H9 (cell line): ENCODE measurements at regions not wholly inside any gene's neighbourhood (a gene's known extent, or its start where the extent isn't known, plus 50 kb on each side); places are given as distances from the start of the nearest gene placed in this dataset.

Experiments used
- DNase-seq: peaks from one replicate; pipeline ENCODE4 v3.0.0-alpha.2; 2017
- H2AFZ ChIP-seq: one replicate; pipeline ENCODE4 v1.6.1; 2013; ENCODE audit warnings: mild to moderate bottlenecking, low read length, control low read depth, moderate library complexity
- H2AK5ac ChIP-seq: 2 replicates; pipeline ENCODE4 v1.6.1; 2013; ENCODE audit warnings: low read length, control low read depth, mixed read lengths; ENCODE audit not compliant: insufficient read length
- H2BK120ac ChIP-seq: one replicate; pipeline ENCODE4 v1.6.1; 2013; ENCODE audit warnings: low read depth, mild to moderate bottlenecking, low read length, control low read depth, inconsistent platforms; ENCODE audit not compliant: poor library complexity, severe bottlenecking
- H2BK12ac ChIP-seq: 2 replicates; pipeline ENCODE4 v1.6.1; 2013; ENCODE audit warnings: low read length, control low read depth, mixed read lengths, low read depth; ENCODE audit not compliant: insufficient read length
- H2BK15ac ChIP-seq: 2 replicates; pipeline ENCODE4 v1.6.1; 2013; ENCODE audit warnings: low read depth, low read length, control low read depth
- H2BK20ac ChIP-seq: one replicate; pipeline ENCODE4 v1.6.1; 2013; ENCODE audit warnings: low read depth, mild to moderate bottlenecking, low read length, control low read depth, inconsistent platforms; ENCODE audit not compliant: poor library complexity, severe bottlenecking
- H2BK5ac ChIP-seq: 2 replicates; pipeline ENCODE4 v1.6.1; 2013; ENCODE audit warnings: low read length, control low read depth, mixed read lengths; ENCODE audit not compliant: insufficient read length
- H3K14ac ChIP-seq: 2 replicates; pipeline ENCODE4 v1.6.1; 2013; ENCODE audit warnings: low read length, control low read depth; ENCODE audit not compliant: insufficient read depth
- H3K18ac ChIP-seq: 2 replicates; pipeline ENCODE4 v1.6.1; 2013; ENCODE audit warnings: low read depth, mild to moderate bottlenecking, mixed read lengths, low read length, control low read depth; ENCODE audit not compliant: insufficient read length
- H3K23ac ChIP-seq: 2 replicates; pipeline ENCODE4 v1.6.1; 2013; ENCODE audit warnings: low read length, control low read depth, mixed read lengths, low read depth; ENCODE audit not compliant: insufficient read length
- H3K23me2 ChIP-seq: 2 replicates; pipeline ENCODE4 v1.6.1; 2013; ENCODE audit warnings: low read depth, mild to moderate bottlenecking, mixed read lengths, low read length, control low read depth; ENCODE audit not compliant: insufficient read length, poor library complexity, severe bottlenecking
- H3K27ac ChIP-seq: 2 replicates; pipeline ENCODE4 v1.5.1; 2013; ENCODE audit warnings: low read length, control low read depth, mixed read lengths, low read depth; ENCODE audit not compliant: insufficient read length
- H3K27me3 ChIP-seq: 2 replicates; pipeline ENCODE4 v1.6.1; 2013; ENCODE audit warnings: low read length, control low read depth, inconsistent platforms; ENCODE audit not compliant: insufficient read depth
- H3K4ac ChIP-seq: 2 replicates; pipeline ENCODE4 v1.6.1; 2013; ENCODE audit warnings: low read depth, mild to moderate bottlenecking, control low read depth, inconsistent platforms, low read length, moderate library complexity
- H3K4me1 ChIP-seq: 2 replicates; pipeline ENCODE4 v1.6.1; 2013; ENCODE audit warnings: low read length, control low read depth, inconsistent platforms; ENCODE audit not compliant: insufficient read depth
- H3K4me2 ChIP-seq: 2 replicates; pipeline ENCODE4 v1.6.1; 2013; ENCODE audit warnings: low read length, control low read depth, mixed read lengths; ENCODE audit not compliant: insufficient read length, insufficient read depth
- H3K56ac ChIP-seq: 2 replicates; pipeline ENCODE4 v1.6.1; 2013; ENCODE audit warnings: low read depth, mild to moderate bottlenecking, mixed read lengths, low read length, control low read depth; ENCODE audit not compliant: insufficient read length
- H3K79me1 ChIP-seq: 2 replicates; pipeline ENCODE4 v1.6.1; 2013; ENCODE audit warnings: low read depth, mild to moderate bottlenecking, moderate library complexity, low read length, control low read depth, inconsistent platforms; ENCODE audit not compliant: insufficient read depth, poor library complexity, severe bottlenecking
- H3K79me2 ChIP-seq: 2 replicates; pipeline ENCODE4 v1.6.1; 2013; ENCODE audit warnings: low read length, control low read depth, inconsistent platforms; ENCODE audit not compliant: insufficient read depth
- H3K9ac ChIP-seq: 2 replicates; pipeline ENCODE4 v1.6.1; 2013; ENCODE audit warnings: low read length, control low read depth, mixed read lengths; ENCODE audit not compliant: insufficient read length; ENCODE audit errors: extremely low read depth
- H3K9me3 ChIP-seq: one replicate; pipeline ENCODE4 v1.6.1; 2013; ENCODE audit warnings: low read depth, low read length, inconsistent platforms; ENCODE audit not compliant: control insufficient read depth
- H3T11ph ChIP-seq: one replicate; pipeline ENCODE4 v1.6.1; 2013; ENCODE audit warnings: mild to moderate bottlenecking, low read length, control low read depth, inconsistent platforms
- H4K20me1 ChIP-seq: one replicate; pipeline ENCODE4 v1.6.1; 2013; ENCODE audit not compliant: control insufficient read depth, insufficient read length, insufficient read depth
- H4K5ac ChIP-seq: 2 replicates; pipeline ENCODE4 v1.6.1; 2013; ENCODE audit warnings: low read depth, mild to moderate bottlenecking, mixed read lengths, low read length, control low read depth; ENCODE audit not compliant: insufficient read length
- H4K8ac ChIP-seq: replicated peaks from 2 replicates; pipeline ENCODE4 v1.6.1; 2013; ENCODE audit warnings: low read length, control low read depth, mixed read lengths, low read depth; ENCODE audit not compliant: insufficient read length
- H4K91ac ChIP-seq: 2 replicates; pipeline ENCODE4 v1.6.1; 2013; ENCODE audit warnings: low read depth, mild to moderate bottlenecking, moderate library complexity, mixed read lengths, low read length, control low read depth; ENCODE audit not compliant: insufficient read length
- H3K27ac Mint-ChIP-seq, 3 experiments: 2 replicates in 2 of 3; 3 replicates in 1 of 3; pipeline ENCODE4 v1.8.0; 2020 to 2021; ENCODE audit warnings: mixed read lengths in 3 of 3, mild to moderate bottlenecking in 1 of 3, moderate library complexity in 1 of 3
- H3K27me3 Mint-ChIP-seq: 2 replicates; pipeline ENCODE4 v1.8.0; 2021; ENCODE audit warnings: low read depth, mild to moderate bottlenecking, moderate library complexity, mixed read lengths
- H3K36me3 Mint-ChIP-seq, 3 experiments: 2 replicates in 2 of 3; 3 replicates in 1 of 3; pipeline ENCODE4 v1.8.0; 2020 to 2021; ENCODE audit warnings: low read depth in 3 of 3, mixed read lengths in 3 of 3; ENCODE audit not compliant: insufficient read depth in 1 of 3
- H3K4me1 Mint-ChIP-seq, 2 experiments: 2 replicates each; pipeline ENCODE4 v1.8.0; 2020; ENCODE audit warnings: mixed read lengths in 2 of 2
- H3K4me3 Mint-ChIP-seq, 2 experiments: 2 replicates in 1 of 2; 3 replicates in 1 of 2; pipeline ENCODE4 v1.8.0; 2020 to 2021; ENCODE audit warnings: mild to moderate bottlenecking in 2 of 2, mixed read lengths in 2 of 2, moderate library complexity in 1 of 2
- H3K9me3 Mint-ChIP-seq, 2 experiments: 2 replicates in 1 of 2; 3 replicates in 1 of 2; pipeline ENCODE4 v1.8.0; 2020; ENCODE audit warnings: mild to moderate bottlenecking in 2 of 2, mixed read lengths in 2 of 2, moderate library complexity in 1 of 2
- CTCF ChIP-seq: fragments of 200-600 bp; sonication (generic); conservative IDR thresholded peaks from 3 replicates; pipeline ENCODE4 v1.8.0; 2021; ENCODE audit warnings: antibody characterized with exemption, mild to moderate bottlenecking
- WGBS: extraction: QIAGEN DNeasy Blood & Tissue Kit; methylation state at CpG from one replicate; pipeline ENCODE4 v1.1.7; 2013; ENCODE audit warnings: missing lambda C conversion rate, low lambda C conversion rate, mixed read lengths; ENCODE audit not compliant: insufficient read length; ENCODE audit errors: extremely low coverage; 5-methylcytosine and 5-hydroxymethylcytosine counted together

GRCh38 chr14:81953419-81953818 is 419.8 kb upstream of the SEL1L start:
- H3K79me2 ChIP-seq: no peaks in the 10 kb centered on the region
- WGBS: no CpG with 5 or more reads among the region's 3 CpGs
- H4K8ac ChIP-seq: no peak overlapping the region

More at GRCh38 chr14:81953419-81953818, 419.8 kb upstream of the SEL1L start:
- H3K4me1 Mint-ChIP-seq: peaks cover 4 to 22% of the 10 kb centered on the region in 2 experiments; a peak in 3 of 4 replicates
- no peak overlapping the region for H2BK20ac ChIP-seq
- no peak overlapping the region for H3T11ph ChIP-seq
- H3K27me3 ChIP-seq: no peaks in the 10 kb centered on the region
- no peak overlapping the region for H3K27ac ChIP-seq
- no peak overlapping the region for H3K27ac Mint-ChIP-seq
- H2BK120ac ChIP-seq: no peak overlapping the region
- no peak overlapping the region for H3K56ac ChIP-seq
- no peak overlapping the region for H4K5ac ChIP-seq
- no peak overlapping the region for H3K14ac ChIP-seq
- H3K9me3 Mint-ChIP-seq: peaks cover 3 to 6% of the 10 kb centered on the region in 2 experiments; a peak in 2 of 5 replicates
- no peak for DNase-seq
- no peak overlapping the region for H2BK5ac ChIP-seq
- H3K18ac ChIP-seq: no peak overlapping the region
- no peak overlapping the region for H3K23ac ChIP-seq
- H3K27me3 Mint-ChIP-seq: peaks cover 36% of the 10 kb centered on the region
- H3K79me1 ChIP-seq: no peaks in the 10 kb centered on the region
- H3K9me3 ChIP-seq: no peaks in the 10 kb centered on the region
- H3K9ac ChIP-seq: no peak overlapping the region
- no peak overlapping the region for H2AFZ ChIP-seq
- H3K36me3 Mint-ChIP-seq: peaks cover 0 to 7% (median 0%) of the 10 kb centered on the region in 3 experiments; a peak in 1 of 7 replicates
- H2BK12ac ChIP-seq: no peak overlapping the region
- no peak overlapping the region for H3K4ac ChIP-seq
- H3K4me1 ChIP-seq: no peaks in the 10 kb centered on the region; the same call in 1 of the 2 replicates
- H2BK15ac ChIP-seq: no peak overlapping the region
- H3K23me2 ChIP-seq: no peaks in the 10 kb centered on the region
- no peak overlapping the region for H4K91ac ChIP-seq
- no peak overlapping the region for H3K4me3 Mint-ChIP-seq
- H2AK5ac ChIP-seq: no peak overlapping the region
- no peaks in the 10 kb centered on the region for H4K20me1 ChIP-seq
- H3K4me2 ChIP-seq: no peak overlapping the region
- TF ChIP-seq CTCF: no peak
